Coronary artery (tissue), 2 donors: ENCODE measurements at regions not wholly inside any gene's neighbourhood (a gene's known extent, or its start where the extent isn't known, plus 50 kb on each side); places are given as distances from the start of the nearest gene placed in this dataset.

Experiments
- DNase-seq: peaks from one replicate; pipeline ENCODE4 v3.0.0-alpha.2; 2017; ENCODE audit warnings: low spot score
- H3K27ac ChIP-seq, 2 donors: fragments of 200-600 bp; sonication (generic); one replicate each; pipeline ENCODE4 v1.5.1; 2016 to 2019
- H3K4me3 ChIP-seq: fragments of 200-600 bp; sonication (generic); 2 replicates; pipeline ENCODE4 v1.5.1; 2016; ENCODE audit warnings: mild to moderate bottlenecking, moderate library complexity
- TF ChIP-seq, protein P1 (sequence below): fragments of 200-600 bp; sonication (generic); IDR thresholded peaks from one replicate; pipeline ENCODE4 v1.5.1; 2019; ENCODE audit warnings: antibody characterized with exemption

GRCh38 chr13:29703421-29703820, 107.9 kb upstream of the SLC7A1 start:
- TF ChIP-seq, protein P1, sequence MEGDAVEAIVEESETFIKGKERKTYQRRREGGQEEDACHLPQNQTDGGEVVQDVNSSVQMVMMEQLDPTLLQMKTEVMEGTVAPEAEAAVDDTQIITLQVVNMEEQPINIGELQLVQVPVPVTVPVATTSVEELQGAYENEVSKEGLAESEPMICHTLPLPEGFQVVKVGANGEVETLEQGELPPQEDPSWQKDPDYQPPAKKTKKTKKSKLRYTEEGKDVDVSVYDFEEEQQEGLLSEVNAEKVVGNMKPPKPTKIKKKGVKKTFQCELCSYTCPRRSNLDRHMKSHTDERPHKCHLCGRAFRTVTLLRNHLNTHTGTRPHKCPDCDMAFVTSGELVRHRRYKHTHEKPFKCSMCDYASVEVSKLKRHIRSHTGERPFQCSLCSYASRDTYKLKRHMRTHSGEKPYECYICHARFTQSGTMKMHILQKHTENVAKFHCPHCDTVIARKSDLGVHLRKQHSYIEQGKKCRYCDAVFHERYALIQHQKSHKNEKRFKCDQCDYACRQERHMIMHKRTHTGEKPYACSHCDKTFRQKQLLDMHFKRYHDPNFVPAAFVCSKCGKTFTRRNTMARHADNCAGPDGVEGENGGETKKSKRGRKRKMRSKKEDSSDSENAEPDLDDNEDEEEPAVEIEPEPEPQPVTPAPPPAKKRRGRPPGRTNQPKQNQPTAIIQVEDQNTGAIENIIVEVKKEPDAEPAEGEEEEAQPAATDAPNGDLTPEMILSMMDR, result no peak
- H3K4me3 ChIP-seq, result no peak overlapping the region
- no peak for DNase-seq
- no peak overlapping the region for H3K27ac ChIP-seq

GRCh38 chr13:29702912-29703351, 107.4 kb upstream of the SLC7A1 start:
- DNase-seq, result peak; percentile 63
- Histone ChIP-seq H3K27ac (no peak overlapping the region), H3K4me3 (peak overlapping the region; percentile 38)
- TF ChIP-seq, protein P1, result no peak

DNA sequence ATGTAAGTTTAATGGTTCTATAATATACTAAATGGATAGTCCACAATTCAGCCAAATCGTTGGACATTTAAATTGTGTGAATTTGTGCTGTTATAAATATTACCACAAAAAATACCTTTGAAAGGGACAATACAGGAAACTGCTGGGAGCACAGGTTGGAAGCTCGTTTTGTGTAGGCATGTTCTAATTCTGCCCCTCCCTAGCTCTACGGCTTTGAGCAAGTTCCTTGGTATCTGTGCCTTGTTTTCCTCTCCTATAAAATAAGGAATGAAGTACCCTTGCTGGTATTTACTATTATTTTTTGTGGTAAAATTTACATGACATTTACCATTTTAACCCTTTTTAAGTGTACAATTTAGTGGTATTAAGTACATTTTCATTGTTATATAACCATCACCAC, 102.6 kb upstream of the SLC7A1 start:
- no peak for DNase-seq
- Histone ChIP-seq H3K27ac (no peak overlapping the region), H3K4me3 (no peak overlapping the region)
- TF ChIP-seq, protein P1, result no peak

DNA sequence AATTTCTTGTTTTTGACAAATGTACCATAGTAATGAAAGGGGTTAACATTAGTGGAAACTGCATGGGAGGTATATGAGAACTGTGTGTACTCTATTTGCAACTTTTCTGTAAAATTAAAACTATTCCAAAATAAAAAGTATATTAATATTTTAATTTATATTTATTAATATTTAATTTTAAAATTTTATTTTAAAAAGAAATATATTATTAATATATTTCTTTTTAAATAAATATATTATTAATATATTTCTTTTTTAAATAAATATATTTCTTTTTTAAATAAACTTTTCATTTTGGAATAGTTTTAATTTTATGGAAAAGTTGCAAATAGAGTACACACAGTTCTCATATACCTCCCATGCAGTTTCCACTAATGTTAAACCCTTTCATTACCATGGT, 101.1 kb upstream of the SLC7A1 start:
- TF ChIP-seq, protein P1, result no peak

DNA sequence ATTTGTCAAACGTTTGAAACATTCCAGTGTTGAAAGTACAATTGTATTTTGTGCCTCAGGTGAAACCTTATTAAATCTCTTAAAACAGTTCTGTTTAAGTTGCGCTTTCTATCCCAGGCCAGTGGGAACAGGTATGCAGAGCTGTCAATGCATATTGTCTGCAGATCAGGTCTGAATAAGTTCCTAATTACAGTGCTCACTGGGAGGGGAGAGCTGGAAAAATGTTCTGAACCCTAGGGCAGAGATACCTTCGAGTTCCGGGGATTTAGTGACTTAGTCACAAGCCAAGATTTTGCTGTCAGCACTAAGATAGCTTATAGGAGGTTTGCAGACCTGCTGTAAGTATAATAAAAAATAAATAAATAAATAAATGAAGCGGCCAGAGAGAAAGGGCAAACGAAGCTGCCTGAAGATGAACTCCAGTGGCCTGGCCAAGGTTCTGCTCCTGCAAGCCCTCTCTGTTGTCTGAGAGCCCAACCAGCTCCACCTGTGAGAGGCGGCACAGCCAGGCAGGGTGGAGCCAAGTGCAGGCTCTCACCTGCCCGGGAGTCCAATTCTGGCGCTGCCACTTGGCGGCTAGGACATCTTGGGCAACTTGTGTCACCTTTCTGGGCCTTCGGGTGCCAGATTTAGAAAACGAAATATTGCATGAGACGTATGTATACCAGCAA, 97.9 kb upstream of the SLC7A1 start:
- Histone ChIP-seq H3K4me3 (no peak overlapping the region), H3K27ac (no peak overlapping the region)
- DNase-seq, result peak; percentile 41
- TF ChIP-seq, protein P1, result no peak

More for the DNA sequence above, 101.1 kb upstream of the SLC7A1 start:
- H3K27ac ChIP-seq, result no peak overlapping the region
- DNase-seq, result no peak
- H3K4me3 ChIP-seq, result no peak overlapping the region

DNA sequence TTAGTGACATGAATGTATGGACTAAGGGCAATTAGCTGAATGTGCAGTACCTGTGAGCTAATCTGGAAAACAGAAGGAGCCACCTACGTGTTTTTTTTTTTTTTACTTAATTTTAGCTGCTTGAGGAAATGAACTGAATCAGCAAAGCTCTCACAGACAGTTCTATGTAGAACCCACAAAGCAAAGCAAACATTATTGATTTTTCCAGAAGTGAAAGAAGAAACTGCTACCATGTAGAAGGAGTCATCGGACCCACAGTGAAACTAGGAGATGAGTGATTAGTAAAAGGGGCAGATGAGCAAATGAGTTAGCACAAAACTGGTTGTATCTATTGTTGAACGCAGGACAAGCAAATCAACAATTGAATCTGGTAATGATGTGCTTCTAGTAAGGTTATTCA, 94.1 kb upstream of the SLC7A1 start:
- TF ChIP-seq, protein P1, result no peak
- no peak overlapping the region for H3K27ac ChIP-seq
- DNase-seq, result no peak
- no peak overlapping the region for H3K4me3 ChIP-seq

GRCh38 chr13:29688193-29688592, 92.7 kb upstream of the SLC7A1 start:
- H3K27ac ChIP-seq, result no peak overlapping the region
- H3K4me3 ChIP-seq, result no peak overlapping the region
- TF ChIP-seq, protein P1, result no peak
- no peak for DNase-seq
